ENCODE measurements at regions not wholly inside any gene's neighbourhood (a gene's known extent, or its start where the extent isn't known, plus 50 kb on each side); places are given as distances from the start of the nearest gene placed in this dataset.

DNA sequence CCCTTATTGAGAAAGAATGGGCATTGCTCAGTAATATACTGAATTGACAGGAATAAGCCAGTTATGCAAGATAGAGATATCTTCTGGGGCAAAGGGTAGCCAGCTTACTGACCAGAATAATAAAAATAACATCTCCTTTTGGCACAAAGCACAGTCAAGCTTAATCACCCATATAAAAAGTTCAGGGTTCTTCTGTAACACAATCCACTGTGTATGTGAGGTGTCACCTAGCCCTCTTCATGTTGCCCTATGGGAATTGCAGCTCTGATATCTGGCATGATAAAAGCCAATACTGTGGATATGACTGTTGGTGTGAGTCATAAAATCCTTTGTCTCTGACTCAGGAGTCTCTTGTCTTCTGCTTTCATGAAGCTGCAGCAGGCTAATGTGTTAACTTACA lies 90.8 kb downstream of the DSEL start (continued):
- TF ChIP-seq, protein P1, sequence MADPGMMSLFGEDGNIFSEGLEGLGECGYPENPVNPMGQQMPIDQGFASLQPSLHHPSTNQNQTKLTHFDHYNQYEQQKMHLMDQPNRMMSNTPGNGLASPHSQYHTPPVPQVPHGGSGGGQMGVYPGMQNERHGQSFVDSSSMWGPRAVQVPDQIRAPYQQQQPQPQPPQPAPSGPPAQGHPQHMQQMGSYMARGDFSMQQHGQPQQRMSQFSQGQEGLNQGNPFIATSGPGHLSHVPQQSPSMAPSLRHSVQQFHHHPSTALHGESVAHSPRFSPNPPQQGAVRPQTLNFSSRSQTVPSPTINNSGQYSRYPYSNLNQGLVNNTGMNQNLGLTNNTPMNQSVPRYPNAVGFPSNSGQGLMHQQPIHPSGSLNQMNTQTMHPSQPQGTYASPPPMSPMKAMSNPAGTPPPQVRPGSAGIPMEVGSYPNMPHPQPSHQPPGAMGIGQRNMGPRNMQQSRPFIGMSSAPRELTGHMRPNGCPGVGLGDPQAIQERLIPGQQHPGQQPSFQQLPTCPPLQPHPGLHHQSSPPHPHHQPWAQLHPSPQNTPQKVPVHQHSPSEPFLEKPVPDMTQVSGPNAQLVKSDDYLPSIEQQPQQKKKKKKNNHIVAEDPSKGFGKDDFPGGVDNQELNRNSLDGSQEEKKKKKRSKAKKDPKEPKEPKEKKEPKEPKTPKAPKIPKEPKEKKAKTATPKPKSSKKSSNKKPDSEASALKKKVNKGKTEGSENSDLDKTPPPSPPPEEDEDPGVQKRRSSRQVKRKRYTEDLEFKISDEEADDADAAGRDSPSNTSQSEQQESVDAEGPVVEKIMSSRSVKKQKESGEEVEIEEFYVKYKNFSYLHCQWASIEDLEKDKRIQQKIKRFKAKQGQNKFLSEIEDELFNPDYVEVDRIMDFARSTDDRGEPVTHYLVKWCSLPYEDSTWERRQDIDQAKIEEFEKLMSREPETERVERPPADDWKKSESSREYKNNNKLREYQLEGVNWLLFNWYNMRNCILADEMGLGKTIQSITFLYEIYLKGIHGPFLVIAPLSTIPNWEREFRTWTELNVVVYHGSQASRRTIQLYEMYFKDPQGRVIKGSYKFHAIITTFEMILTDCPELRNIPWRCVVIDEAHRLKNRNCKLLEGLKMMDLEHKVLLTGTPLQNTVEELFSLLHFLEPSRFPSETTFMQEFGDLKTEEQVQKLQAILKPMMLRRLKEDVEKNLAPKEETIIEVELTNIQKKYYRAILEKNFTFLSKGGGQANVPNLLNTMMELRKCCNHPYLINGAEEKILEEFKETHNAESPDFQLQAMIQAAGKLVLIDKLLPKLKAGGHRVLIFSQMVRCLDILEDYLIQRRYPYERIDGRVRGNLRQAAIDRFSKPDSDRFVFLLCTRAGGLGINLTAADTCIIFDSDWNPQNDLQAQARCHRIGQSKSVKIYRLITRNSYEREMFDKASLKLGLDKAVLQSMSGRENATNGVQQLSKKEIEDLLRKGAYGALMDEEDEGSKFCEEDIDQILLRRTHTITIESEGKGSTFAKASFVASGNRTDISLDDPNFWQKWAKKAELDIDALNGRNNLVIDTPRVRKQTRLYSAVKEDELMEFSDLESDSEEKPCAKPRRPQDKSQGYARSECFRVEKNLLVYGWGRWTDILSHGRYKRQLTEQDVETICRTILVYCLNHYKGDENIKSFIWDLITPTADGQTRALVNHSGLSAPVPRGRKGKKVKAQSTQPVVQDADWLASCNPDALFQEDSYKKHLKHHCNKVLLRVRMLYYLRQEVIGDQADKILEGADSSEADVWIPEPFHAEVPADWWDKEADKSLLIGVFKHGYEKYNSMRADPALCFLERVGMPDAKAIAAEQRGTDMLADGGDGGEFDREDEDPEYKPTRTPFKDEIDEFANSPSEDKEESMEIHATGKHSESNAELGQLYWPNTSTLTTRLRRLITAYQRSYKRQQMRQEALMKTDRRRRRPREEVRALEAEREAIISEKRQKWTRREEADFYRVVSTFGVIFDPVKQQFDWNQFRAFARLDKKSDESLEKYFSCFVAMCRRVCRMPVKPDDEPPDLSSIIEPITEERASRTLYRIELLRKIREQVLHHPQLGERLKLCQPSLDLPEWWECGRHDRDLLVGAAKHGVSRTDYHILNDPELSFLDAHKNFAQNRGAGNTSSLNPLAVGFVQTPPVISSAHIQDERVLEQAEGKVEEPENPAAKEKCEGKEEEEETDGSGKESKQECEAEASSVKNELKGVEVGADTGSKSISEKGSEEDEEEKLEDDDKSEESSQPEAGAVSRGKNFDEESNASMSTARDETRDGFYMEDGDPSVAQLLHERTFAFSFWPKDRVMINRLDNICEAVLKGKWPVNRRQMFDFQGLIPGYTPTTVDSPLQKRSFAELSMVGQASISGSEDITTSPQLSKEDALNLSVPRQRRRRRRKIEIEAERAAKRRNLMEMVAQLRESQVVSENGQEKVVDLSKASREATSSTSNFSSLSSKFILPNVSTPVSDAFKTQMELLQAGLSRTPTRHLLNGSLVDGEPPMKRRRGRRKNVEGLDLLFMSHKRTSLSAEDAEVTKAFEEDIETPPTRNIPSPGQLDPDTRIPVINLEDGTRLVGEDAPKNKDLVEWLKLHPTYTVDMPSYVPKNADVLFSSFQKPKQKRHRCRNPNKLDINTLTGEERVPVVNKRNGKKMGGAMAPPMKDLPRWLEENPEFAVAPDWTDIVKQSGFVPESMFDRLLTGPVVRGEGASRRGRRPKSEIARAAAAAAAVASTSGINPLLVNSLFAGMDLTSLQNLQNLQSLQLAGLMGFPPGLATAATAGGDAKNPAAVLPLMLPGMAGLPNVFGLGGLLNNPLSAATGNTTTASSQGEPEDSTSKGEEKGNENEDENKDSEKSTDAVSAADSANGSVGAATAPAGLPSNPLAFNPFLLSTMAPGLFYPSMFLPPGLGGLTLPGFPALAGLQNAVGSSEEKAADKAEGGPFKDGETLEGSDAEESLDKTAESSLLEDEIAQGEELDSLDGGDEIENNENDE (IDR thresholded peaks at IDR 0.05; ENCODE audit: insufficient replicate concordance, low read length): no peak
- TF ChIP-seq YY1 (IDR thresholded peaks at IDR 0.05; ENCODE audit: low read depth, low read length) (no peak), CTBP2 (IDR thresholded peaks at IDR 0.05; ENCODE audit: borderline replicate concordance, insufficient read depth, insufficient read length, low read length) (no peak), EZH2 (IDR thresholded peaks at IDR 0.05; ENCODE audit: low read depth, low read length, severe bottlenecking) (no peak)

Data from H1 (cell line).